Spleen (tissue), 11 donors: ENCODE measurements at regions not wholly inside any gene's neighbourhood (a gene's known extent, or its start where the extent isn't known, plus 50 kb on each side); places are given as distances from the start of the nearest gene placed in this dataset.

Experiments used
- DNase-seq: peaks from one replicate; pipeline ENCODE4 v3.0.0-alpha.2; 2020
- H3K27ac ChIP-seq, 8 donors: fragments of 200-600 bp; sonication (generic) in 7 of 8; 1 replicate in 4 of 8; 2 replicates in 4 of 8; pipeline versions ENCODE4 v1.5.0 to v1.8.0; 2016 to 2021; ENCODE audit warnings: inconsistent platforms in 4 of 8, mild to moderate bottlenecking in 4 of 8, moderate library complexity in 1 of 8
- H3K27me3 ChIP-seq, 7 donors: fragments of 200-600 bp; sonication (generic) in 6 of 7; replicated peaks in 1 of 7; 1 replicate in 4 of 7; 2 replicates in 3 of 7; pipeline versions ENCODE4 v1.5.0 to v1.8.0; 2016 to 2021; ENCODE audit warnings: inconsistent platforms in 3 of 7, mild to moderate bottlenecking in 1 of 7
- H3K36me3 ChIP-seq, 6 donors: fragments of 200-600 bp; sonication (generic) in 5 of 6; 1 replicate in 4 of 6; 2 replicates in 2 of 6; pipeline versions ENCODE4 v1.5.0 to v1.8.0; 2016 to 2021; ENCODE audit warnings: inconsistent platforms in 2 of 6
- H3K4me1 ChIP-seq, 6 donors: fragments of 200-600 bp; sonication (generic) in 5 of 6; 1 replicate in 3 of 6; 2 replicates in 3 of 6; pipeline versions ENCODE4 v1.5.0 to v1.8.0; 2016 to 2021; ENCODE audit warnings: inconsistent platforms in 3 of 6
- H3K4me3 ChIP-seq, 8 donors: fragments of 200-600 bp; sonication (generic) in 7 of 8; 1 replicate in 4 of 8; 2 replicates in 4 of 8; pipeline versions ENCODE4 v1.5.0 to v1.8.0; 2016 to 2021; ENCODE audit warnings: inconsistent platforms in 4 of 8, mild to moderate bottlenecking in 4 of 8, moderate library complexity in 2 of 8
- H3K9me3 ChIP-seq, 8 donors: fragments of 200-600 bp; sonication (generic) in 7 of 8; 1 replicate in 4 of 8; 2 replicates in 4 of 8; pipeline versions ENCODE4 v1.5.0 to v1.8.0; 2016 to 2021; ENCODE audit warnings: inconsistent platforms in 4 of 8
- POLR2A ChIP-seq, 3 donors: fragments of 450-650 bp; IDR thresholded peaks; one replicate each; pipeline ENCODE4 v1.5.1; 2017; ENCODE audit warnings: antibody characterized with exemption in 3 of 3, mild to moderate bottlenecking in 1 of 3
- POLR2AphosphoS5 ChIP-seq, 3 donors: sonication (generic); formaldehyde crosslinking; IDR thresholded peaks; one replicate each; pipeline ENCODE4 v1.5.1; 2017; ENCODE audit warnings: antibody characterized with exemption in 3 of 3
- WGBS, 5 donors: extraction: QIAGEN DNeasy Blood & Tissue Kit in 3 of 5; methylation state at CpG; one replicate each; pipeline versions ENCODE4 v1.1.5 to v1.1.7; 2013 to 2018; 5-methylcytosine and 5-hydroxymethylcytosine counted together
- intact Hi-C: fragments of 100-400 bp; cut with DNase I; formaldehyde crosslinking; loops from one replicate; pipeline ENCODE4 v1.15.0; 2023; ENCODE audit warnings: low total_unique reads
- TF ChIP-seq, protein P1 (sequence below), 11 experiments: fragments of 200-600 bp in 7 of 11; fragments of 450-650 bp in 4 of 11; sonication (generic) in 4 of 11; IDR thresholded peaks in 8 of 11; conservative IDR thresholded peaks in 3 of 11; 1 replicate in 7 of 11; 2 replicates in 4 of 11; pipeline versions ENCODE4 v1.4.0 to v1.8.0; 2016 to 2021; ENCODE audit warnings: antibody characterized with exemption in 11 of 11, inconsistent platforms in 4 of 11, mild to moderate bottlenecking in 1 of 11
- donor health status: healthy with polysubstance abuse.
- donor health status: DM: no; HTN: no; CAD: no; lungs with moderate emphysema.
- donor health status: DM: no; HTN: no; CAD: no.
- donor health status: Bipolar disorder and iron deficiency.
- donor health status: healthy.
- donor health status: DM: no; HTN: no; CAD: no.
- donor health status: DM: yes; HTN: yes; CAD: no.

- Histone ChIP-seq H3K9me3 (no peaks in the 10 kb centered on the region), H3K4me3 (no peak overlapping the region), H3K4me1 (no peaks in the 10 kb centered on the region), H3K36me3 (no peaks in the 10 kb centered on the region), H3K27me3 (peaks cover 0 to 23% (median 0%) of the 10 kb centered on the region in 7 donors), H3K27ac (no peak overlapping the region)
- DNase-seq = peak; percentile 64
- intact Hi-C loops = no loop called here
- WGBS, 5 donors = 76 to 81% (median 76%) methylated on average over 14 to 16 of the region's 16 CpGs
- TF ChIP-seq, protein P1, sequence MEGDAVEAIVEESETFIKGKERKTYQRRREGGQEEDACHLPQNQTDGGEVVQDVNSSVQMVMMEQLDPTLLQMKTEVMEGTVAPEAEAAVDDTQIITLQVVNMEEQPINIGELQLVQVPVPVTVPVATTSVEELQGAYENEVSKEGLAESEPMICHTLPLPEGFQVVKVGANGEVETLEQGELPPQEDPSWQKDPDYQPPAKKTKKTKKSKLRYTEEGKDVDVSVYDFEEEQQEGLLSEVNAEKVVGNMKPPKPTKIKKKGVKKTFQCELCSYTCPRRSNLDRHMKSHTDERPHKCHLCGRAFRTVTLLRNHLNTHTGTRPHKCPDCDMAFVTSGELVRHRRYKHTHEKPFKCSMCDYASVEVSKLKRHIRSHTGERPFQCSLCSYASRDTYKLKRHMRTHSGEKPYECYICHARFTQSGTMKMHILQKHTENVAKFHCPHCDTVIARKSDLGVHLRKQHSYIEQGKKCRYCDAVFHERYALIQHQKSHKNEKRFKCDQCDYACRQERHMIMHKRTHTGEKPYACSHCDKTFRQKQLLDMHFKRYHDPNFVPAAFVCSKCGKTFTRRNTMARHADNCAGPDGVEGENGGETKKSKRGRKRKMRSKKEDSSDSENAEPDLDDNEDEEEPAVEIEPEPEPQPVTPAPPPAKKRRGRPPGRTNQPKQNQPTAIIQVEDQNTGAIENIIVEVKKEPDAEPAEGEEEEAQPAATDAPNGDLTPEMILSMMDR (IDR thresholded peaks at IDR 0.05 in 8 of 11, conservative IDR thresholded peaks at IDR 0.05 in 3 of 11) = no peak
- TF ChIP-seq POLR2AphosphoS5 (IDR thresholded peaks at IDR 0.05) (no peak), POLR2A (IDR thresholded peaks at IDR 0.05) (no peak)
Observed at GRCh38 chr13:112143753-112144615, 77.0 kb downstream of the SOX1 start.

DNA sequence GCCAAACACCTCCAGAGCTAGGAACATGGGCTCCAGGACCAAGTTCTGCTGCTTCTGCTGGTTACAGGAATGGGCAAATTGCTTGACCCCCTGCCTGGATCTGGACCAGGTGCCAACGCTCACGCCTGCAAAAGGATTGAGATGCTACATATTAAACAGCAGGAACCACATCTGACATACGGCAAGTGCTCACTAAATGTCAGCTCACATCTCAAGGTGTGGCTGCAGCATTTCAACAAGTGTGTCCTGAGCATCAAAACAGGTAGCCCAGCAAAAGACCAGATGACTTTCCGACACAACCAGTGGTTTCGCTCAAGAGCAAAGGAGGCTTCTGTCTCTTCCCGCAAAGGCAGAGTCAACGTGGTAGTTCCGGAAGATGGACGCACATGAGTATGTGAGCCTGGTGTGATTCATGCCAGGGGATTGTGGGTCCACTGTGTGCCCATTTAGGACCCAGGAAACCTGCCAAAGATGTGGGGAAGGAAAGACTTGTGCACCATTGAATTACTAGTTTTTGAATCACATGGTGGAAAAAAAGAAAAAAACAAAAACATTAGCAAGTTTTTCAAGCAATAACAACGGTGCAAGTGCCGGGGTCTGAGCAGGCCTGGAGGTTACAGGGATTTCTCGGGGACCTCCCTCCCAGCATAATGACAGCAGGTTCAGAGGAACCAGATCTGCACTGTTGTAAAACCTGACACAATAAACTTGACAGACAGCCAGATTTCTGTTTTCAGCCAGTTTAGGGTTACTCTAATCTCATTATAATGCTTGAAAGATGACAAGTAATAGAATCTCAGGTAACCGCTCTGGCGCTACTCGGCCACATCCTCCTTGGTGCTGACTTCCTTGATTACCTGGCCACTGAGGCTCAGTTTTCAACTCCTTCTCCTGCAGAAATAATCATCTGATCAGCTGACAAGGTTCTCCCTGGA is 77.9 kb downstream of the SOX1 start:
- TF ChIP-seq POLR2AphosphoS5 (IDR thresholded peaks at IDR 0.05) (no peak), POLR2A (IDR thresholded peaks at IDR 0.05) (no peak)
- TF ChIP-seq, protein P1 (IDR thresholded peaks at IDR 0.05 in 8 of 11, conservative IDR thresholded peaks at IDR 0.05 in 3 of 11) = no peak
- intact Hi-C loops = no loop called here
- peak; percentile 54 for DNase-seq

GRCh38 chr13:112145551-112146360 is 78.8 kb downstream of the SOX1 start:
- 84 to 90% (median 88%) methylated on average over 25 to 27 of the region's 27 CpGs for WGBS, 5 donors
- Histone ChIP-seq H3K27me3 (peaks cover 0 to 23% (median 0%) of the 10 kb centered on the region in 7 donors), H3K36me3 (no peaks in the 10 kb centered on the region), H3K4me1 (no peaks in the 10 kb centered on the region), H3K4me3 (no peak overlapping the region), H3K27ac (no peak overlapping the region), H3K9me3 (no peaks in the 10 kb centered on the region)
- intact Hi-C loops = no loop called here
- TF ChIP-seq POLR2AphosphoS5 (IDR thresholded peaks at IDR 0.05) (no peak), POLR2A (IDR thresholded peaks at IDR 0.05) (no peak)
- TF ChIP-seq, protein P1 (IDR thresholded peaks at IDR 0.05 in 8 of 11, conservative IDR thresholded peaks at IDR 0.05 in 3 of 11) = no peak
- DNase-seq = peak; percentile 58

More for the DNA sequence above, 77.9 kb downstream of the SOX1 start:
- Histone ChIP-seq H3K27ac (no peak overlapping the region), H3K9me3 (no peaks in the 10 kb centered on the region), H3K36me3 (no peaks in the 10 kb centered on the region), H3K27me3 (peaks cover 0 to 23% (median 0%) of the 10 kb centered on the region in 7 donors), H3K4me1 (no peaks in the 10 kb centered on the region), H3K4me3 (no peak overlapping the region)
- WGBS, 5 donors = 81 to 83% (median 82%) methylated on average over 15 of the region's 15 CpGs
